Erythroblast (primary cell): ENCODE measurements at regions not wholly inside any gene's neighbourhood (a gene's known extent, or its start where the extent isn't known, plus 50 kb on each side); places are given as distances from the start of the nearest gene placed in this dataset.
A peak's percentile ranks its signal among the peaks of the same experiment; 100 is the strongest.

Experiments
- DNase-seq, 2 experiments: peaks; one replicate each; lab custom pipeline; 2025; lab: John Stamatoyannopoulos, UW
- GATA1 ChIP-seq: IDR thresholded peaks from 2 replicates; pipeline ENCODE4 v1.6.1; 2011; ENCODE audit warnings: low read depth, mild to moderate bottlenecking, control low read depth, low read length, moderate library complexity
- POLR2A ChIP-seq: IDR thresholded peaks from 2 replicates; pipeline ENCODE4 v1.6.1; 2011; ENCODE audit warnings: mild to moderate bottlenecking, low read length

- no peak for TF ChIP-seq GATA1
- TF ChIP-seq POLR2A: no peak
Observed at GRCh38 chr14:62084020-62084419, 321.8 kb downstream of the SNAPC1 start.

GRCh38 chr14:62087191-62087590, 325.0 kb downstream of the SNAPC1 start:
- no peak for DNase-seq
- TF ChIP-seq GATA1 (no peak), POLR2A (no peak)

More at GRCh38 chr14:62084020-62084419, 321.8 kb downstream of the SNAPC1 start:
- DNase-seq: no peak

- no peak for DNase-seq
- TF ChIP-seq GATA1: no peak
- no peak for TF ChIP-seq POLR2A
Observed at GRCh38 chr14:62093736-62094135, 331.5 kb downstream of the SNAPC1 start.

- DNase-seq: no peak
- TF ChIP-seq GATA1: no peak
- no peak for TF ChIP-seq POLR2A
Observed at GRCh38 chr14:62097072-62097471, 334.9 kb downstream of the SNAPC1 start.

- DNase-seq: no peak
- TF ChIP-seq GATA1: no peak
Observed at GRCh38 chr14:62097824-62098223, 335.6 kb downstream of the SNAPC1 start.

- DNase-seq: no peak
- TF ChIP-seq GATA1: no peak
- no peak for TF ChIP-seq POLR2A
Observed at GRCh38 chr14:62098357-62098756, 336.1 kb downstream of the SNAPC1 start.

- DNase-seq: no peak
- TF ChIP-seq POLR2A (no peak), GATA1 (no peak)
Observed at GRCh38 chr14:62099091-62099490, 336.9 kb downstream of the SNAPC1 start.

- DNase-seq: no peak
- TF ChIP-seq POLR2A (no peak), GATA1 (no peak)
Observed at GRCh38 chr14:62101189-62101588, 339.0 kb downstream of the SNAPC1 start.

- no peak for TF ChIP-seq POLR2A
- TF ChIP-seq GATA1: no peak
- no peak for DNase-seq
Observed at GRCh38 chr14:62101673-62102348, 339.6 kb downstream of the SNAPC1 start.

- TF ChIP-seq GATA1: no peak
- TF ChIP-seq POLR2A: no peak
- no peak for DNase-seq
Observed at GRCh38 chr14:62102349-62102725, 340.1 kb downstream of the SNAPC1 start.

GRCh38 chr14:62103464-62103863, 341.2 kb downstream of the SNAPC1 start:
- DNase-seq: no peak
- no peak for TF ChIP-seq GATA1
- no peak for TF ChIP-seq POLR2A

GRCh38 chr14:62110941-62111340, 348.7 kb downstream of the SNAPC1 start:
- no peak for DNase-seq
- TF ChIP-seq POLR2A (no peak), GATA1 (no peak)

- DNase-seq: peak; percentile 2 to 12
- TF ChIP-seq GATA1 (no peak), POLR2A (no peak)
Observed at GRCh38 chr14:62117010-62117750, 355.0 kb downstream of the SNAPC1 start.

GRCh38 chr14:62117751-62118105, 355.5 kb downstream of the SNAPC1 start:
- TF ChIP-seq POLR2A (no peak), GATA1 (no peak)
- DNase-seq: no peak

- TF ChIP-seq POLR2A: no peak
- TF ChIP-seq GATA1: no peak
- no peak for DNase-seq
Observed at GRCh38 chr14:62118461-62118860, 356.2 kb downstream of the SNAPC1 start.
